Karpas-422 (cell line): ENCODE measurements at regions not wholly inside any gene's neighbourhood (a gene's known extent, or its start where the extent isn't known, plus 50 kb on each side); places are given as distances from the start of the nearest gene placed in this dataset.

ENCODE experiments used
- DNase-seq: peaks from one replicate; pipeline ENCODE4 v3.0.0-alpha.2; 2015
- H2AFZ ChIP-seq: fragments of 200-600 bp; sonication (generic); 2 replicates; pipeline ENCODE4 v1.6.1; 2014; ENCODE audit warnings: antibody characterized with exemption, low read length, mixed read lengths
- H3K27ac ChIP-seq: fragments of 200-600 bp; sonication (generic); 2 replicates; pipeline ENCODE4 v1.5.1; 2014; ENCODE audit warnings: mild to moderate bottlenecking, low read length, moderate library complexity
- H3K27me3 ChIP-seq: fragments of 200-600 bp; sonication (generic); 2 replicates; pipeline ENCODE4 v1.6.1; 2014; ENCODE audit warnings: low read length, mixed read lengths
- H3K36me3 ChIP-seq: fragments of 200-600 bp; sonication (generic); 2 replicates; pipeline ENCODE4 v1.6.1; 2014; ENCODE audit warnings: low read length, mixed read lengths; ENCODE audit not compliant: insufficient read depth
- H3K4me1 ChIP-seq: fragments of 200-600 bp; sonication (generic); 2 replicates; pipeline ENCODE4 v1.6.1; 2014; ENCODE audit warnings: mild to moderate bottlenecking, low read length, mixed read lengths
- H3K4me2 ChIP-seq: fragments of 200-600 bp; sonication (generic); 2 replicates; pipeline ENCODE4 v1.6.1; 2014; ENCODE audit warnings: low read length, low read depth, mild to moderate bottlenecking; ENCODE audit not compliant: poor library complexity, severe bottlenecking
- H3K4me3 ChIP-seq: fragments of 200-600 bp; sonication (generic); 2 replicates; pipeline ENCODE4 v1.5.1; 2014; ENCODE audit warnings: mild to moderate bottlenecking, antibody characterized with exemption, low read length, mixed read lengths
- H3K79me2 ChIP-seq: fragments of 200-600 bp; sonication (generic); 2 replicates; pipeline ENCODE4 v1.6.1; 2014; ENCODE audit warnings: mild to moderate bottlenecking, low read length, mixed read lengths
- H3K9ac ChIP-seq: fragments of 200-600 bp; sonication (generic); 2 replicates; pipeline ENCODE4 v1.6.0; 2014; ENCODE audit warnings: low read length
- H3K9me2 ChIP-seq: fragments of 200-600 bp; sonication (generic), shearing (Covaris generic); replicated peaks from 2 replicates; pipeline ENCODE4 v1.6.0; 2014; ENCODE audit warnings: mild to moderate bottlenecking, low read length, moderate library complexity; ENCODE audit not compliant: insufficient read depth
- H3K9me3 ChIP-seq: fragments of 300-700, 200-600 bp; sonication (generic); 2 replicates; pipeline ENCODE4 v1.6.1; 2014; ENCODE audit warnings: low read length, mixed read lengths
- H4K20me1 ChIP-seq: fragments of 200-600 bp; sonication (generic); 2 replicates; pipeline ENCODE4 v1.6.1; 2014; ENCODE audit warnings: mild to moderate bottlenecking, antibody characterized with exemption, low read length, low read depth; ENCODE audit not compliant: insufficient read depth

GRCh38 chr5:152990649-152991048, 499.8 kb upstream of the GRIA1 start:
- no peak overlapping the region for H3K4me2 ChIP-seq

GRCh38 chr5:152994033-152994680, 496.3 kb upstream of the GRIA1 start:
- Histone ChIP-seq H3K79me2 (no peaks in the 10 kb centered on the region), H3K9me2 (no peaks in the 10 kb centered on the region), H2AFZ (no peak overlapping the region), H3K36me3 (no peaks in the 10 kb centered on the region), H3K4me3 (no peak overlapping the region), H3K9me3 (no peaks in the 10 kb centered on the region), H3K27ac (no peak overlapping the region), H3K4me1 (no peaks in the 10 kb centered on the region), H3K4me2 (no peak overlapping the region), H4K20me1 (no peaks in the 10 kb centered on the region), H3K9ac (no peak overlapping the region), H3K27me3 (no peaks in the 10 kb centered on the region)
- DNase-seq, result no peak

More at GRCh38 chr5:152990649-152991048, 499.8 kb upstream of the GRIA1 start:
- Histone ChIP-seq H3K9me2 (no peaks in the 10 kb centered on the region), H3K9ac (no peak overlapping the region), H3K4me3 (no peak overlapping the region), H3K4me1 (no peaks in the 10 kb centered on the region), H3K27me3 (no peaks in the 10 kb centered on the region), H3K27ac (no peak overlapping the region), H3K9me3 (no peaks in the 10 kb centered on the region), H2AFZ (no peak overlapping the region), H3K36me3 (no peaks in the 10 kb centered on the region), H4K20me1 (no peaks in the 10 kb centered on the region), H3K79me2 (no peaks in the 10 kb centered on the region)
- DNase-seq, result no peak

GRCh38 chr5:152995214-152995725, 495.2 kb upstream of the GRIA1 start:
- Histone ChIP-seq H3K9me3 (no peaks in the 10 kb centered on the region), H3K4me2 (no peak overlapping the region), H3K27me3 (no peaks in the 10 kb centered on the region), H4K20me1 (no peaks in the 10 kb centered on the region), H3K79me2 (no peaks in the 10 kb centered on the region), H3K27ac (no peak overlapping the region), H3K36me3 (no peaks in the 10 kb centered on the region), H3K9me2 (no peaks in the 10 kb centered on the region), H3K4me3 (no peak overlapping the region), H3K4me1 (no peaks in the 10 kb centered on the region), H2AFZ (no peak overlapping the region), H3K9ac (no peak overlapping the region)
- DNase-seq, result no peak

GRCh38 chr5:153005711-153006110, 484.8 kb upstream of the GRIA1 start:
- Histone ChIP-seq H3K79me2 (no peaks in the 10 kb centered on the region), H4K20me1 (no peaks in the 10 kb centered on the region), H3K4me3 (no peak overlapping the region), H3K4me1 (no peaks in the 10 kb centered on the region), H2AFZ (no peak overlapping the region), H3K36me3 (no peaks in the 10 kb centered on the region), H3K27ac (no peak overlapping the region), H3K9ac (no peak overlapping the region), H3K27me3 (no peaks in the 10 kb centered on the region), H3K9me3 (peaks cover 13% of the 10 kb centered on the region), H3K9me2 (no peaks in the 10 kb centered on the region), H3K4me2 (no peak overlapping the region)
- DNase-seq, result no peak

GRCh38 chr5:153006681-153007080, 483.8 kb upstream of the GRIA1 start:
- Histone ChIP-seq H4K20me1 (no peaks in the 10 kb centered on the region), H3K9ac (no peak overlapping the region), H3K27ac (no peak overlapping the region), H3K27me3 (no peaks in the 10 kb centered on the region), H3K9me3 (peaks cover 13% of the 10 kb centered on the region), H3K9me2 (no peaks in the 10 kb centered on the region), H2AFZ (no peak overlapping the region), H3K4me3 (no peak overlapping the region), H3K36me3 (no peaks in the 10 kb centered on the region), H3K79me2 (no peaks in the 10 kb centered on the region), H3K4me1 (no peaks in the 10 kb centered on the region), H3K4me2 (no peak overlapping the region)
- no peak for DNase-seq

- Histone ChIP-seq H4K20me1 (no peaks in the 10 kb centered on the region), H3K79me2 (no peaks in the 10 kb centered on the region), H2AFZ (no peak overlapping the region), H3K4me2 (no peak overlapping the region), H3K9me3 (peaks cover 13% of the 10 kb centered on the region), H3K4me1 (no peaks in the 10 kb centered on the region), H3K36me3 (no peaks in the 10 kb centered on the region), H3K27ac (no peak overlapping the region), H3K4me3 (no peak overlapping the region), H3K9me2 (no peaks in the 10 kb centered on the region), H3K9ac (no peak overlapping the region), H3K27me3 (no peaks in the 10 kb centered on the region)
- DNase-seq, result no peak
Measured at GRCh38 chr5:153014194-153014593, 476.3 kb upstream of the GRIA1 start.

- Histone ChIP-seq H3K4me3 (no peak overlapping the region), H3K27ac (no peak overlapping the region), H3K4me1 (no peaks in the 10 kb centered on the region), H4K20me1 (no peaks in the 10 kb centered on the region), H3K27me3 (no peaks in the 10 kb centered on the region), H3K9ac (no peak overlapping the region), H3K9me2 (no peaks in the 10 kb centered on the region), H3K9me3 (peaks cover 21% of the 10 kb centered on the region), H3K4me2 (no peak overlapping the region), H3K36me3 (no peaks in the 10 kb centered on the region), H2AFZ (no peak overlapping the region), H3K79me2 (no peaks in the 10 kb centered on the region)
- DNase-seq, result no peak
Measured at GRCh38 chr5:153018121-153018520, 472.3 kb upstream of the GRIA1 start.

- Histone ChIP-seq H3K4me2 (no peak overlapping the region), H3K4me3 (no peak overlapping the region), H3K27me3 (no peaks in the 10 kb centered on the region), H3K9me3 (no peaks in the 10 kb centered on the region; the same call in 1 of the 2 replicates), H3K79me2 (no peaks in the 10 kb centered on the region), H3K36me3 (no peaks in the 10 kb centered on the region), H2AFZ (no peak overlapping the region), H3K9me2 (no peaks in the 10 kb centered on the region), H3K9ac (no peak overlapping the region), H3K4me1 (no peaks in the 10 kb centered on the region), H4K20me1 (no peaks in the 10 kb centered on the region), H3K27ac (no peak overlapping the region)
- DNase-seq, result no peak
Measured at GRCh38 chr5:153030755-153031725, 459.4 kb upstream of the GRIA1 start.
